ENCODE measurements at regions not wholly inside any gene's neighbourhood (a gene's known extent, or its start where the extent isn't known, plus 50 kb on each side); places are given as distances from the start of the nearest gene placed in this dataset.

DNA sequence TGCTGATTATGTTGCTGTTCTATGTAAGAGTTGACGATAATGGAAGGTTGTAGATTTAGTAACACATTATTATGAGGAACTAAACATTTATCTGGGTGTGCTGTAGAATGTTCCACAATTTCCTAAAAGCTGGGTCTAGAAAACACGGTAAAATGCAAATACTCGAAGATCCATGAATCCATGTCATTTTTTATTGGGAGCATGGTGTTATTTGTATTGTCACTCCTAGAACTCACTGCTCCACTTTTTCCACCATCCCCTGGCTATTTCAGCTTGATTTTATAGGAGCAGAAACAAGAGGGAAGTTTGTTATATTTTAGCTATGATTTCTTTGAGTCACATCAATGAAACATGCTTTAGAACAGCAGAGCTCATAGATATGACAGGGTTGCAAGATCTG lies 155.0 kb upstream of the ANK2 start:
- H3K27me3 Mint-ChIP-seq (ENCODE audit: low read depth), result no peaks in the 10 kb centered on the region
- no peaks in the 10 kb centered on the region for H3K36me3 Mint-ChIP-seq (ENCODE audit: low read depth)
- no peak overlapping the region for H3K27ac Mint-ChIP-seq (ENCODE audit: unreplicated experiment)
- H3K9me3 Mint-ChIP-seq (ENCODE audit: low read depth), result no peaks in the 10 kb centered on the region
- TF ChIP-seq, protein P1, sequence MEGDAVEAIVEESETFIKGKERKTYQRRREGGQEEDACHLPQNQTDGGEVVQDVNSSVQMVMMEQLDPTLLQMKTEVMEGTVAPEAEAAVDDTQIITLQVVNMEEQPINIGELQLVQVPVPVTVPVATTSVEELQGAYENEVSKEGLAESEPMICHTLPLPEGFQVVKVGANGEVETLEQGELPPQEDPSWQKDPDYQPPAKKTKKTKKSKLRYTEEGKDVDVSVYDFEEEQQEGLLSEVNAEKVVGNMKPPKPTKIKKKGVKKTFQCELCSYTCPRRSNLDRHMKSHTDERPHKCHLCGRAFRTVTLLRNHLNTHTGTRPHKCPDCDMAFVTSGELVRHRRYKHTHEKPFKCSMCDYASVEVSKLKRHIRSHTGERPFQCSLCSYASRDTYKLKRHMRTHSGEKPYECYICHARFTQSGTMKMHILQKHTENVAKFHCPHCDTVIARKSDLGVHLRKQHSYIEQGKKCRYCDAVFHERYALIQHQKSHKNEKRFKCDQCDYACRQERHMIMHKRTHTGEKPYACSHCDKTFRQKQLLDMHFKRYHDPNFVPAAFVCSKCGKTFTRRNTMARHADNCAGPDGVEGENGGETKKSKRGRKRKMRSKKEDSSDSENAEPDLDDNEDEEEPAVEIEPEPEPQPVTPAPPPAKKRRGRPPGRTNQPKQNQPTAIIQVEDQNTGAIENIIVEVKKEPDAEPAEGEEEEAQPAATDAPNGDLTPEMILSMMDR (IDR thresholded peaks at IDR 0.05), result no peak
- DNase-seq (ENCODE audit: low spot score), result no peak
- H3K4me1 Mint-ChIP-seq (ENCODE audit: low read depth), result peaks cover 48% of the 10 kb centered on the region
- H3K4me3 Mint-ChIP-seq (ENCODE audit: unreplicated experiment), result no peak overlapping the region

DNA sequence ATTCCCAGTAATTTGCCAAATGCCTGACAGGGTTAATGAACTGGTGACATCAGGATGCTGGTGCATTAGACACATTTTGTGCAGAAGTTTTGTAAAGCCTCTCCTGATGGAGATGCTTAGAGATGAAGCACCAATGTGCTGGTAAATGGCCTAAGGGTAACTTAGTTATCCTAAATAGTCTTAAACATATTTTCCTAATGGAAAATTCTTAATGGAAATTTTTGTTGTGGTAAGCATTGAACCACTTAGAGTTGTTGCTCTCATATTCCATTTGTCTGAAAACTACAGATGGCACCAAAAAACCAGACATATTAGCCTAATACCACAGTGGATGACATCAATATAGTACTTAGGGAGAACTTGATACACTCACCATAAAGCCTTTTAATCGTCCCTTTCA lies 154.5 kb upstream of the ANK2 start:
- DNase-seq (ENCODE audit: low spot score), result no peak
- H3K4me3 Mint-ChIP-seq (ENCODE audit: unreplicated experiment), result no peak overlapping the region
- TF ChIP-seq, protein P1 (IDR thresholded peaks at IDR 0.05), result no peak
- no peaks in the 10 kb centered on the region for H3K9me3 Mint-ChIP-seq (ENCODE audit: low read depth)
- peaks cover 46% of the 10 kb centered on the region for H3K4me1 Mint-ChIP-seq (ENCODE audit: low read depth)
- no peaks in the 10 kb centered on the region for H3K36me3 Mint-ChIP-seq (ENCODE audit: low read depth)
- no peak overlapping the region for H3K27ac Mint-ChIP-seq (ENCODE audit: unreplicated experiment)
- H3K27me3 Mint-ChIP-seq (ENCODE audit: low read depth), result no peaks in the 10 kb centered on the region

DNA sequence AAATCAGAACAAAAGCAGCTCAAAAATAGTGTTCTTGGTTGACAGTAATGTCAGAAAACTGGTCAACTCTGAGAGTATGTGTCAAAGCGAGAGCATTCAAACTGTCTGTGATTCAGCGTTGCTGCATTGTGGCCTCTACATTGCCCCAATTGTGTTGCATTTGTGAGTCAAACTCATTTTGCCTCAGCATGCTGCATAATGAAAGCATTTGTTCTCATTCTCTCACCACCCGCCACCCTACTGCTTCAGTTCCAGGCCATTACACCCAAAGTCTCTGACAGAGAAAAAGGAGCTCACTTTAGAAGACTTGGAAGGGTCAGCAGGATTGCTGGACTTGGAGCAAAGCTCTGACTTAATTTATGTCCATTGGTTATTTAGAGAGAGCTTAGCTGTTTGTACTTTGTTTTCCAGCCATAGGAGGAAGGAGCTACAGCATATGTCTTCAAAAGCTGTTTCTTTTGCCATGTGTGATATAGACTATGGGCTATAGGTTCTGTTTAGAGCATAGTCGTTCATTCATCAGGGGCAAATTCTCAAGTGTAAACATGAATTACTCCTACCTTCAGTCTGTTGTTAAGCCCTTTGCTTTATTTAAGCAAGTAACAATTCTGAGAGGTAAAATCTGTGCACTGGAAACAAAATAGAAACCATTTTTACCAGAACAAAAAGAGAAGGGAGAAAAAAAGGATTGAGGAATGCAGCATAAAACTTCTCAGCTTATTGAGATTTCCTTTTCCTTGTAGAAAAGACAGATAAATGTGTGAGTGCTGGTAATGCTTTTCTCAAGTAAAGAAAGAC lies 153.4 kb upstream of the ANK2 start:
- no peaks in the 10 kb centered on the region for H3K9me3 Mint-ChIP-seq (ENCODE audit: low read depth)
- no peak overlapping the region for H3K4me3 Mint-ChIP-seq (ENCODE audit: unreplicated experiment)
- TF ChIP-seq, protein P1 (IDR thresholded peaks at IDR 0.05), result no peak
- peaks cover 38% of the 10 kb centered on the region for H3K4me1 Mint-ChIP-seq (ENCODE audit: low read depth)
- peak overlapping the region; percentile 53 for H3K27ac Mint-ChIP-seq (ENCODE audit: unreplicated experiment)
- no peaks in the 10 kb centered on the region for H3K27me3 Mint-ChIP-seq (ENCODE audit: low read depth)
- DNase-seq (ENCODE audit: low spot score), result no peak
- H3K36me3 Mint-ChIP-seq (ENCODE audit: low read depth), result no peaks in the 10 kb centered on the region

DNA sequence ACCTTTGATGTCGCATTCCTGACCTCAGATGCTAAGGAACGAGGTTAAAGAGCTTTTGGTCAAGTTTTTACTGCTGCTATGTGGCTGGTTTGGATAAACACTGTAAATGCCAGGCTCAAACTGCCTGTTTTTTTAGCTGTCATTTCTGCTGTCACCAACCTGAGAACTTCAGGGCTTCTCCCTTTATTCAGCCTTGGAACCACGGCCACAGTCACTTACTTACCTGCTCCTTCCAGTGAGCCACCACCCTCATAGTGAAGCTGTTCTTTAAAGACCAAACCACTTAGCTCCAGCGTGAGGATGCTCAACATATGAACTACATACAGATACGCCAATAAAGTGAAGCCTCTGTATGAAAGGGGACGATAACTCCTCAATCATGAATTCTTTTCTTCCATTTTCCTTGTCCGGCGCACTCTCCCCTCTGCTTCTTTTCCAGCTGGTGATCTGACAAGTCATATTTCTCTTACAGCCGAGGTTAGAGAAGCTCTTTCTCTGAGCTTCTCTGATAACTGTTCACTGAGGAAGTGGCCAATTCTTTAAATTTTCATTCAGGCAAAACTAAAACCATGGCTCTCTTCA lies 152.8 kb upstream of the ANK2 start:
- Mint-ChIP-seq H3K27me3 (ENCODE audit: low read depth) (no peaks in the 10 kb centered on the region), H3K36me3 (ENCODE audit: low read depth) (no peaks in the 10 kb centered on the region), H3K4me3 (ENCODE audit: unreplicated experiment) (no peak overlapping the region), H3K27ac (ENCODE audit: unreplicated experiment) (peak overlapping the region; percentile 38), H3K4me1 (ENCODE audit: low read depth) (peaks cover 36% of the 10 kb centered on the region), H3K9me3 (ENCODE audit: low read depth) (no peaks in the 10 kb centered on the region)
- no peak for DNase-seq (ENCODE audit: low spot score)
- TF ChIP-seq, protein P1 (IDR thresholded peaks at IDR 0.05), result no peak

DNA sequence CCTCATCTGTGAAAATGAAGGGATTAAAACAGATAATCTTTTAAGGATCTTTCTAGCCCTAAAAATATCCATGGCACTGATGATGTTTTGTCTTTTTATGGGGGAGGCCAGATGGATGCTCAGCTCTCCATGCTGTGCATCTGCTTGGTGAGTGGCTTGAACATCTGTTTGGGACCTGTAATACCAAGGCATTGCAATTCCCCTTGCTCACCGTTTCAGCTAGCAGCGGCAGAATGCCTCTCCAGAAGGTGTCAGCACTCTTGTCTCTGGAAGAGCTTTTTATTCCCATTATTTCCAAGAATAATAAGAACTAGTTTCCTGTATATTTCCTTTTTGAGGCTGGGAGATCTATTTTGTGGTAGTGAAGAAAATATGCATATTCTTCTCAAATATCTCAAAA lies 151.9 kb upstream of the ANK2 start:
- H3K36me3 Mint-ChIP-seq (ENCODE audit: low read depth), result no peaks in the 10 kb centered on the region
- no peak overlapping the region for H3K4me3 Mint-ChIP-seq (ENCODE audit: unreplicated experiment)
- H3K4me1 Mint-ChIP-seq (ENCODE audit: low read depth), result peaks cover 36% of the 10 kb centered on the region
- DNase-seq (ENCODE audit: low spot score), result no peak
- H3K27ac Mint-ChIP-seq (ENCODE audit: unreplicated experiment), result no peak overlapping the region
- H3K27me3 Mint-ChIP-seq (ENCODE audit: low read depth), result no peaks in the 10 kb centered on the region
- TF ChIP-seq, protein P1 (IDR thresholded peaks at IDR 0.05), result peak; percentile 9
- H3K9me3 Mint-ChIP-seq (ENCODE audit: low read depth), result no peaks in the 10 kb centered on the region

Data from chondrocyte (in vitro differentiated cells).